ENCODE measurements at regions not wholly inside any gene's neighbourhood (a gene's known extent, or its start where the extent isn't known, plus 50 kb on each side); places are given as distances from the start of the nearest gene placed in this dataset.
"Not testable (repeated sequence)": the region's sequence is repeated elsewhere in the genome, so short reads cannot be mapped to it uniquely, and the experiment has no call there.

- Mint-ChIP-seq H3K4me1 (no peaks in the 10 kb centered on the region), H3K4me3 (no peak overlapping the region), H3K27me3 (no peaks in the 10 kb centered on the region), H3K9me3 (peaks cover 6% of the 10 kb centered on the region), H3K36me3 (ENCODE audit: low read depth) (no peaks in the 10 kb centered on the region), H3K27ac (no peak overlapping the region)
- ChIA-PET POLR2A (no interaction called here), CTCF (no interaction called here)
- DNase-seq: no peak
These were observed 143.8 kb upstream of the PCLO start for GRCh38 chr7:83306502-83306901.

- H3K36me3 Mint-ChIP-seq (ENCODE audit: low read depth): no peaks in the 10 kb centered on the region
- no peaks in the 10 kb centered on the region for H3K27me3 Mint-ChIP-seq
- ChIA-PET POLR2A (no interaction called here), CTCF (no interaction called here)
- no peak for DNase-seq
- no peaks in the 10 kb centered on the region for H3K4me1 Mint-ChIP-seq
- peaks cover 8% of the 10 kb centered on the region for H3K9me3 Mint-ChIP-seq
- no peak overlapping the region for H3K27ac Mint-ChIP-seq
- H3K4me3 Mint-ChIP-seq: no peak overlapping the region
These were observed 142.3 kb upstream of the PCLO start for GRCh38 chr7:83305027-83305426.

- Mint-ChIP-seq H3K36me3 (ENCODE audit: low read depth) (no peaks in the 10 kb centered on the region), H3K9me3 (peaks cover 12% of the 10 kb centered on the region), H3K27ac (no peak overlapping the region), H3K4me3 (no peak overlapping the region), H3K4me1 (no peaks in the 10 kb centered on the region), H3K27me3 (no peaks in the 10 kb centered on the region)
- ChIA-PET POLR2A (no interaction called here), CTCF (no interaction called here)
- DNase-seq: no peak
These were observed 138.7 kb upstream of the PCLO start for GRCh38 chr7:83301416-83301815.

GRCh38 chr7:83290211-83290610 is 127.5 kb upstream of the PCLO start:
- Mint-ChIP-seq H3K4me3 (no peak overlapping the region), H3K4me1 (no peaks in the 10 kb centered on the region), H3K27ac (no peak overlapping the region), H3K36me3 (ENCODE audit: low read depth) (no peaks in the 10 kb centered on the region), H3K27me3 (no peaks in the 10 kb centered on the region), H3K9me3 (peaks cover 6% of the 10 kb centered on the region)
- ChIA-PET POLR2A (no interaction called here), CTCF (no interaction called here)
- no peak for DNase-seq

- ChIA-PET CTCF (no interaction called here), POLR2A (no interaction called here)
- no peaks in the 10 kb centered on the region for H3K36me3 Mint-ChIP-seq (ENCODE audit: low read depth)
- H3K9me3 Mint-ChIP-seq: peaks cover 6% of the 10 kb centered on the region
- no peak overlapping the region for H3K4me3 Mint-ChIP-seq
- DNase-seq: no peak
- H3K4me1 Mint-ChIP-seq: no peaks in the 10 kb centered on the region
- H3K27me3 Mint-ChIP-seq: no peaks in the 10 kb centered on the region
- no peak overlapping the region for H3K27ac Mint-ChIP-seq
These were observed 126.8 kb upstream of the PCLO start for GRCh38 chr7:83289419-83289993.

GRCh38 chr7:83280671-83281070 is 118.0 kb upstream of the PCLO start:
- H3K4me1 Mint-ChIP-seq: no peaks in the 10 kb centered on the region
- no peak overlapping the region for H3K27ac Mint-ChIP-seq
- no peak overlapping the region for H3K4me3 Mint-ChIP-seq
- no peak for DNase-seq
- no peaks in the 10 kb centered on the region for H3K36me3 Mint-ChIP-seq (ENCODE audit: low read depth)
- peaks cover 6% of the 10 kb centered on the region for H3K9me3 Mint-ChIP-seq
- no peaks in the 10 kb centered on the region for H3K27me3 Mint-ChIP-seq
- CTCF ChIA-PET: no interaction called here
- POLR2A ChIA-PET: no interaction called here

- Mint-ChIP-seq H3K27me3 (no peaks in the 10 kb centered on the region), H3K4me1 (no peaks in the 10 kb centered on the region), H3K9me3 (peaks cover 6% of the 10 kb centered on the region), H3K4me3 (no peak overlapping the region), H3K27ac (no peak overlapping the region), H3K36me3 (ENCODE audit: low read depth) (no peaks in the 10 kb centered on the region)
- ChIA-PET CTCF (interaction anchor here (0.6 kb wide), 1 partner anchor 465 kb away, joined by 3 read pairs; no protein-coding TSS in a partner anchor), POLR2A (no interaction called here)
- no peak for DNase-seq
These were observed 113.6 kb upstream of the PCLO start for GRCh38 chr7:83276250-83276649.

- CTCF ChIA-PET: no interaction called here
- H3K27me3 Mint-ChIP-seq: no peaks in the 10 kb centered on the region
- no peaks in the 10 kb centered on the region for H3K36me3 Mint-ChIP-seq (ENCODE audit: low read depth)
- no peak overlapping the region for H3K4me3 Mint-ChIP-seq
- no peak overlapping the region for H3K27ac Mint-ChIP-seq
- no peak for DNase-seq
- POLR2A ChIA-PET: no interaction called here
- peaks cover 3% of the 10 kb centered on the region for H3K9me3 Mint-ChIP-seq
- no peaks in the 10 kb centered on the region for H3K4me1 Mint-ChIP-seq
These were observed 111.0 kb upstream of the PCLO start for GRCh38 chr7:83273699-83274098.

GRCh38 chr7:83271212-83272099 is 108.8 kb upstream of the PCLO start:
- Mint-ChIP-seq H3K4me1 (no peaks in the 10 kb centered on the region), H3K9me3 (peaks cover 2% of the 10 kb centered on the region), H3K27me3 (no peaks in the 10 kb centered on the region), H3K4me3 (no peak overlapping the region), H3K36me3 (ENCODE audit: low read depth) (no peaks in the 10 kb centered on the region), H3K27ac (no peak overlapping the region)
- CTCF ChIA-PET: no interaction called here
- no peak for DNase-seq
- POLR2A ChIA-PET: no interaction called here

GRCh38 chr7:83270407-83270806 is 107.7 kb upstream of the PCLO start:
- Mint-ChIP-seq H3K27ac (no peak overlapping the region), H3K4me1 (no peaks in the 10 kb centered on the region), H3K27me3 (no peaks in the 10 kb centered on the region), H3K4me3 (no peak overlapping the region), H3K9me3 (peaks cover 2% of the 10 kb centered on the region), H3K36me3 (ENCODE audit: low read depth) (no peaks in the 10 kb centered on the region)
- POLR2A ChIA-PET: no interaction called here
- DNase-seq: no peak
- CTCF ChIA-PET: no interaction called here

- Mint-ChIP-seq H3K9me3 (peaks cover 3% of the 10 kb centered on the region), H3K27me3 (no peaks in the 10 kb centered on the region), H3K4me3 (no peak overlapping the region), H3K27ac (no peak overlapping the region), H3K4me1 (no peaks in the 10 kb centered on the region), H3K36me3 (ENCODE audit: low read depth) (no peaks in the 10 kb centered on the region)
- POLR2A ChIA-PET: no interaction called here
- no peak for DNase-seq
- CTCF ChIA-PET: no interaction called here
These were observed 104.5 kb upstream of the PCLO start for GRCh38 chr7:83267141-83267631.

- CTCF ChIA-PET, DNase-seq: not testable (repeated sequence)
These were observed 100.9 kb upstream of the PCLO start for GRCh38 chr7:83263442-83264034.

GRCh38 chr7:83259064-83259463 is 96.4 kb upstream of the PCLO start:
- H3K27ac Mint-ChIP-seq: no peak overlapping the region
- H3K27me3 Mint-ChIP-seq: no peaks in the 10 kb centered on the region
- H3K36me3 Mint-ChIP-seq (ENCODE audit: low read depth): no peaks in the 10 kb centered on the region
- POLR2A ChIA-PET: no interaction called here
- H3K9me3 Mint-ChIP-seq: peaks cover 5% of the 10 kb centered on the region
- CTCF ChIA-PET: no interaction called here
- no peak for DNase-seq
- no peaks in the 10 kb centered on the region for H3K4me1 Mint-ChIP-seq
- no peak overlapping the region for H3K4me3 Mint-ChIP-seq

More at GRCh38 chr7:83263442-83264034, 100.9 kb upstream of the PCLO start:
- H3K27ac Mint-ChIP-seq; H3K36me3 Mint-ChIP-seq (ENCODE audit: low read depth); POLR2A ChIA-PET; H3K4me3 Mint-ChIP-seq; H3K9me3 Mint-ChIP-seq; H3K4me1 Mint-ChIP-seq; H3K27me3 Mint-ChIP-seq: not testable (repeated sequence)

GRCh38 chr7:83248000-83248399 is 85.3 kb upstream of the PCLO start:
- Mint-ChIP-seq H3K4me3 (no peak overlapping the region), H3K9me3 (peaks cover 3% of the 10 kb centered on the region), H3K27me3 (no peaks in the 10 kb centered on the region), H3K36me3 (ENCODE audit: low read depth) (no peaks in the 10 kb centered on the region), H3K27ac (no peak overlapping the region), H3K4me1 (no peaks in the 10 kb centered on the region)
- no peak for DNase-seq
- CTCF ChIA-PET: no interaction called here
- POLR2A ChIA-PET: no interaction called here

Measured in activated CD4-positive, alpha-beta memory T cell treated with anti-CD3 and anti-CD28 coated beads, Interleukin-2, amount 10 ng/mL, durations not matched to agents 7 days and 5 days (primary cell).